ENCODE measurements at regions not wholly inside any gene's neighbourhood (a gene's known extent, or its start where the extent isn't known, plus 50 kb on each side); places are given as distances from the start of the nearest gene placed in this dataset.
A peak's percentile ranks its signal among the peaks of the same experiment; 100 is the strongest.

DNA sequence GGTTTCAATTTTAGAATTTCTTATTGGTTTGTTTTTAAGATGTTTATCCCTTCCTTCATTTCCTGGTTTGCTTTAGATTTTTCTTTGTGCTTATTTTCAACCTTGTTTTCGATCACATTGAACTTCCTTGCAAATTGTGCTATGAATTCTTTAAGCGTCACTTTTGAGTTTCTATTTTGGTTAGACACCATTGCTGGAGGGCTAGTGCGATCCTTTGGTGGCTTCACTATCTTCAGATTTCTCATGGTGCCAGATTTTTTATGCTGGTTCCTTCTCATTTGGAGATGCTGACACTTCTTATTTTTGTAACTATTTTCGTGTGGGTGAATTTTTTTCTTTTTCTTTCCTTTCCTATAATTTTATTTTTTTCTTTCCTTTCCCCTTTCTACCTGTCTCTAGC is 227.2 kb upstream of the HDX start:
- Histone ChIP-seq H3K27me3 (ENCODE audit: control insufficient read depth, insufficient read depth, low read length) (no peaks in the 10 kb centered on the region), H3K27ac (ENCODE audit: low read length) (no peak overlapping the region), H3K9me3 (ENCODE audit: control insufficient read depth, insufficient read depth, low read length) (no peaks in the 10 kb centered on the region), H3K4me3 (ENCODE audit: low read length) (no peak overlapping the region), H3K36me3 (ENCODE audit: control insufficient read depth, insufficient read depth, low read length) (no peaks in the 10 kb centered on the region), H3K4me1 (ENCODE audit: control insufficient read depth, insufficient read depth, low read length) (no peaks in the 10 kb centered on the region)
- 80% methylated on average over 3 of the region's 4 CpGs for WGBS (ENCODE audit: insufficient coverage)
- Mint-ChIP-seq H3K4me1 (peaks cover 0 to 4% of the 10 kb centered on the region in 2 donors), H3K27me3 (ENCODE audit: low read depth in 2 of 2) (no peaks in the 10 kb centered on the region), H3K27ac (no peak overlapping the region), H3K4me3 (no peak overlapping the region), H3K36me3 (no peaks in the 10 kb centered on the region), H3K9me3 (no peaks in the 10 kb centered on the region)
- intact Hi-C loops (cut with micrococcal nuclease), result no loop called here
- no peak for DNase-seq
- ATAC-seq, result no peak
- TF ChIP-seq, protein P1, sequence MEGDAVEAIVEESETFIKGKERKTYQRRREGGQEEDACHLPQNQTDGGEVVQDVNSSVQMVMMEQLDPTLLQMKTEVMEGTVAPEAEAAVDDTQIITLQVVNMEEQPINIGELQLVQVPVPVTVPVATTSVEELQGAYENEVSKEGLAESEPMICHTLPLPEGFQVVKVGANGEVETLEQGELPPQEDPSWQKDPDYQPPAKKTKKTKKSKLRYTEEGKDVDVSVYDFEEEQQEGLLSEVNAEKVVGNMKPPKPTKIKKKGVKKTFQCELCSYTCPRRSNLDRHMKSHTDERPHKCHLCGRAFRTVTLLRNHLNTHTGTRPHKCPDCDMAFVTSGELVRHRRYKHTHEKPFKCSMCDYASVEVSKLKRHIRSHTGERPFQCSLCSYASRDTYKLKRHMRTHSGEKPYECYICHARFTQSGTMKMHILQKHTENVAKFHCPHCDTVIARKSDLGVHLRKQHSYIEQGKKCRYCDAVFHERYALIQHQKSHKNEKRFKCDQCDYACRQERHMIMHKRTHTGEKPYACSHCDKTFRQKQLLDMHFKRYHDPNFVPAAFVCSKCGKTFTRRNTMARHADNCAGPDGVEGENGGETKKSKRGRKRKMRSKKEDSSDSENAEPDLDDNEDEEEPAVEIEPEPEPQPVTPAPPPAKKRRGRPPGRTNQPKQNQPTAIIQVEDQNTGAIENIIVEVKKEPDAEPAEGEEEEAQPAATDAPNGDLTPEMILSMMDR (IDR thresholded peaks at IDR 0.05), result no peak

DNA sequence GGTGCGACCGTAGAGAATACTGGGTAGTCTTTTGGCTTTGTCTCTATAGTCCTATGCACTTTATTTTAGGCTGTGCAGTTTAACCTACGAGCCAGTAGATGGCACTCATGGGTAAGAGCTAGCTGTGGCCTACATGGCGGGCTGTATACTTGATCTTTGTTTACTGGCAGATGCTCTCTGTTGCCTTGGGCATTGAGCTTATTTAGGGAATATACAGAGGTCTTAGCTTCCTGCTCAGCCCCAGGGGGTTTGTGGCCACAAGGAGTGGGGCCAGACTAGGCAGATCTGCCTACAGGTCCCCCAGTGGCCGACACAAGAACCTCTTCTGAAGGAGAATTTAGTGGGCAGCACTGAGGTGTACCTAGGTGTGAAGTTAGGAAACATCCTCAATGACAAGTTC is 227.6 kb upstream of the HDX start:
- no peak overlapping the region for H3K4me3 ChIP-seq (ENCODE audit: low read length)
- Mint-ChIP-seq H3K4me1 (peaks cover 0 to 4% of the 10 kb centered on the region in 2 donors), H3K27ac (no peak overlapping the region), H3K4me3 (no peak overlapping the region), H3K27me3 (ENCODE audit: low read depth in 2 of 2) (no peaks in the 10 kb centered on the region), H3K9me3 (no peaks in the 10 kb centered on the region), H3K36me3 (no peaks in the 10 kb centered on the region)
- 21% methylated on average over 5 of the region's 5 CpGs for WGBS (ENCODE audit: insufficient coverage)
- DNase-seq (peak in 1 of 2 donors; percentile 18), ATAC-seq (peak in 2 of 3 donors; percentile 46 to 85)
- intact Hi-C loops (cut with micrococcal nuclease), result no loop called here
- no peaks in the 10 kb centered on the region for H3K9me3 ChIP-seq (ENCODE audit: control insufficient read depth, insufficient read depth, low read length)
- TF ChIP-seq, protein P1 (IDR thresholded peaks at IDR 0.05), result no peak
- no peaks in the 10 kb centered on the region for H3K36me3 ChIP-seq (ENCODE audit: control insufficient read depth, insufficient read depth, low read length)
- no peaks in the 10 kb centered on the region for H3K4me1 ChIP-seq (ENCODE audit: control insufficient read depth, insufficient read depth, low read length)
- H3K27me3 ChIP-seq (ENCODE audit: control insufficient read depth, insufficient read depth, low read length), result no peaks in the 10 kb centered on the region
- no peak overlapping the region for H3K27ac ChIP-seq (ENCODE audit: low read length)

DNA sequence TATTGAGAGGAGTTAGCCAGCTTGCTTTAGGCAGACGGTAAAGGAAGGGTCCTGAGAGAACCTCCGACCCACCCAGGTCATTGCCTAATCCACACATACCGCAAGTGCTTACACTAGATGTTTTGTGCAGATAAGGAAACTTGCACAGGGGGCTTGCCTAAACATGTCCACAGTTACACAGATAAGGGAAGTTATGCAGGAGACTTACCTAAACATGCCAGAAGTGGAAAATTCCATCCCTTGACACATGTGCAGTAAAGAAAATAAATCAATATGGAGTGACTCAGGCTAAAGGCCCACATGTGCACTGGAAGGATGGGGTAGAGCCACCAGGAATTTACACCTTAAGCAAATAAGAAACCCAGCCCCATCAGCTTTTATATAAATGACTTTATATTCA is 232.8 kb upstream of the HDX start:
- H3K4me3 Mint-ChIP-seq, result no peak overlapping the region
- no peak for ATAC-seq

DNA sequence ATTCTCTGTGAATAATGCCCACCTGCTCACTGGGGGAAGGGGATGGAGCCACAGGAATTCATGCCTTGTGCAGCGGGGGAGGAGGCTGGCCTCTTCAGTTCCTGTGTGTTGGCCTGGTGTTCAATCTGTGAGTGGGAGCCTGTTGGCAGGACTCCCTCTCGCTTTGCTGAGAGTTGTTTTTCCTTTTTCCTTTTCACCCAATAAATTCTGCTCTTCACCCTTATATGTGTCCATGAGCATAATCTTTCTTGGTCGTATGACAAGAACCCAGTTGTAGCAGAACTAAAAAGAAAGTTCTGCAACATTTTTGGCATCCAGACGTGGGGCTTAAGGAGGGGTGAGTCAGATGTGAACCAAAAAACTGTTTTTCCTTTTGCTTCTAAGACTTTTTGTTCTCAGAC is 235.2 kb upstream of the HDX start:
- intact Hi-C loops (cut with micrococcal nuclease), result no loop called here
- TF ChIP-seq, protein P1 (IDR thresholded peaks at IDR 0.05), result no peak
- H3K36me3 Mint-ChIP-seq, result no peaks in the 10 kb centered on the region

More for the DNA sequence above, 232.8 kb upstream of the HDX start:
- Histone ChIP-seq H3K36me3 (ENCODE audit: control insufficient read depth, insufficient read depth, low read length) (no peaks in the 10 kb centered on the region), H3K9me3 (ENCODE audit: control insufficient read depth, insufficient read depth, low read length) (no peaks in the 10 kb centered on the region), H3K27ac (ENCODE audit: low read length) (no peak overlapping the region), H3K4me1 (ENCODE audit: control insufficient read depth, insufficient read depth, low read length) (no peaks in the 10 kb centered on the region), H3K27me3 (ENCODE audit: control insufficient read depth, insufficient read depth, low read length) (no peaks in the 10 kb centered on the region), H3K4me3 (ENCODE audit: low read length) (no peak overlapping the region)
- Mint-ChIP-seq H3K27ac (no peak overlapping the region), H3K36me3 (no peaks in the 10 kb centered on the region), H3K4me1 (no peaks in the 10 kb centered on the region), H3K27me3 (ENCODE audit: low read depth in 2 of 2) (no peaks in the 10 kb centered on the region), H3K9me3 (no peaks in the 10 kb centered on the region)
- intact Hi-C loops (cut with micrococcal nuclease), result no loop called here
- WGBS (ENCODE audit: insufficient coverage), result 24% methylated on average over 3 of the region's 3 CpGs
- TF ChIP-seq, protein P1 (IDR thresholded peaks at IDR 0.05), result no peak
- no peak for DNase-seq

More for the DNA sequence above, 235.2 kb upstream of the HDX start:
- Histone ChIP-seq H3K4me3 (ENCODE audit: low read length) (no peak overlapping the region), H3K27me3 (ENCODE audit: control insufficient read depth, insufficient read depth, low read length) (no peaks in the 10 kb centered on the region), H3K9me3 (ENCODE audit: control insufficient read depth, insufficient read depth, low read length) (no peaks in the 10 kb centered on the region), H3K36me3 (ENCODE audit: control insufficient read depth, insufficient read depth, low read length) (no peaks in the 10 kb centered on the region), H3K4me1 (ENCODE audit: control insufficient read depth, insufficient read depth, low read length) (no peaks in the 10 kb centered on the region), H3K27ac (ENCODE audit: low read length) (no peak overlapping the region)
- no peaks in the 10 kb centered on the region for H3K27me3 Mint-ChIP-seq (ENCODE audit: low read depth in 2 of 2)
- no peaks in the 10 kb centered on the region for H3K4me1 Mint-ChIP-seq
- DNase-seq (no peak), ATAC-seq (no peak)
- H3K9me3 Mint-ChIP-seq, result no peaks in the 10 kb centered on the region
- no peak overlapping the region for H3K4me3 Mint-ChIP-seq
- no peak overlapping the region for H3K27ac Mint-ChIP-seq
- WGBS (ENCODE audit: insufficient coverage), result 87% methylated on average over 3 of the region's 4 CpGs

All from natural killer cell (primary cell).